ENCODE measurements at regions not wholly inside any gene's neighbourhood (a gene's known extent, or its start where the extent isn't known, plus 50 kb on each side); places are given as distances from the start of the nearest gene placed in this dataset.

- TF ChIP-seq, protein P1, sequence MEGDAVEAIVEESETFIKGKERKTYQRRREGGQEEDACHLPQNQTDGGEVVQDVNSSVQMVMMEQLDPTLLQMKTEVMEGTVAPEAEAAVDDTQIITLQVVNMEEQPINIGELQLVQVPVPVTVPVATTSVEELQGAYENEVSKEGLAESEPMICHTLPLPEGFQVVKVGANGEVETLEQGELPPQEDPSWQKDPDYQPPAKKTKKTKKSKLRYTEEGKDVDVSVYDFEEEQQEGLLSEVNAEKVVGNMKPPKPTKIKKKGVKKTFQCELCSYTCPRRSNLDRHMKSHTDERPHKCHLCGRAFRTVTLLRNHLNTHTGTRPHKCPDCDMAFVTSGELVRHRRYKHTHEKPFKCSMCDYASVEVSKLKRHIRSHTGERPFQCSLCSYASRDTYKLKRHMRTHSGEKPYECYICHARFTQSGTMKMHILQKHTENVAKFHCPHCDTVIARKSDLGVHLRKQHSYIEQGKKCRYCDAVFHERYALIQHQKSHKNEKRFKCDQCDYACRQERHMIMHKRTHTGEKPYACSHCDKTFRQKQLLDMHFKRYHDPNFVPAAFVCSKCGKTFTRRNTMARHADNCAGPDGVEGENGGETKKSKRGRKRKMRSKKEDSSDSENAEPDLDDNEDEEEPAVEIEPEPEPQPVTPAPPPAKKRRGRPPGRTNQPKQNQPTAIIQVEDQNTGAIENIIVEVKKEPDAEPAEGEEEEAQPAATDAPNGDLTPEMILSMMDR (IDR thresholded peaks at IDR 0.05; ENCODE audit: insufficient read depth, low read depth, low read length), result no peak
- no peak for TF ChIP-seq EZH2 (IDR thresholded peaks at IDR 0.05; ENCODE audit: insufficient read depth, low read length)
Observed at GRCh38 chr14:97956581-97957340, 1159.6 kb downstream of the VRK1 start.

Measured in astrocyte (in vitro differentiated cells and primary cell).